HPDE6-E6E7 (cell line): ENCODE measurements at regions not wholly inside any gene's neighbourhood (a gene's known extent, or its start where the extent isn't known, plus 50 kb on each side); places are given as distances from the start of the nearest gene placed in this dataset.

Experiments
- DNase-seq: peaks from one replicate; pipeline ENCODE4 v3.0.0; 2011; ENCODE audit warnings: missing footprints; ENCODE audit errors: extremely low spot score

DNA sequence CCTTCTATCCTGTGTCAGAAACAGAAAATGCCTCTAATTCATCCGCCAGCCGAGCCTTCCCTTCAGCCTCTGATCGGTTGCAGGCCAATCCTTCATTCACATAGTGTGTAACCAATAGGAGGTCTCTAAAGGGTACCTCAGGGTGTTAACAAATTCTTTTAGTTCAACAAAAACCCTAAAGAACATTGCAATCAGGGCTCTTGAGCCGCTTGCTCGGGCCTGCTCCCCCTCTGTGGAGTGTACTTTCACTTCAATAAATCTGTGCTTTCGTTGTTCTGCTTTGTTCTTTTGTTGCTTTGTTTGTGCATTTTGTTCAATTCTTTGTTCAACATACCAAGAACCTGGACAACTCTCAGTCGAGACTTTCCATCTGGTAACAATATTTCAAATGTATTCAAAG, 366.5 kb downstream of the KCTD12 start:
- no peak for DNase-seq

DNA sequence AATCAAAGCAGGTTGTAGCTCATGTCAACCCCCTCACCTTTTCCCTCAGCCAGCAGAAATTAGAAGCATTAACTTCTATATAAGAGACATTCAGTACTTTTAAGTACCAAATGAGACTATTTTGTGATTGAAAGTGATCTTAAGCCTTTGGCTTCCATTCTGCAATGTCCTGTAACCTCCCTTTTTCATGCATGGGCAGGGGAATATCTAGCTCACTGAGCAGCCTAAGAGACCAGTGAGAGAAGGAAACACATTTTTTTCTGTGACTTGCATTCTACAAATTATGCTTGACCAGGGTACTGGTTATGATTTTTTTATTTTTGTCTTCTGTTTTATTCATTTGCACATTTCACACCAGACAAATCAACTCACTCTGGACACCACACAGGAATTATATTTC, 369.6 kb downstream of the KCTD12 start:
- DNase-seq: no peak

DNA sequence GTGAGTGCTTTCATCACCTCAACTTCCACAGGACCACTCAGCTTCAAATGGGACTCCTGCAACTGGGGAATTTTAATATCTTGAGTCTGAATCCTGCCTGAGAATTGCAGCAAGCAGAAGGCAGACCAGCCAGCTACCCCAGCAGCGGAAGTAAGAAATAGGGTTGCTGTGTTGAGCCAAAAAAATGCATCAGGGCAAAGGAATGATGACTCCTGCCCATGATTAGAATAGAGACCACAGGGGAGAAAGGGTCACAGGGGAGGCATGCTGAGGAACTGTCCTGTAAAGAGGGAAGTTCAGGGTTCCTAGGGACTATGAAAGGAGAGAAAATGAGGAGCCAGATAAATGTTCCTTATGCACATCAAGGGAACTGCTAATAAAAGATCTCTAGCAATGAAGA, 370.2 kb downstream of the KCTD12 start:
- DNase-seq: no peak

DNA sequence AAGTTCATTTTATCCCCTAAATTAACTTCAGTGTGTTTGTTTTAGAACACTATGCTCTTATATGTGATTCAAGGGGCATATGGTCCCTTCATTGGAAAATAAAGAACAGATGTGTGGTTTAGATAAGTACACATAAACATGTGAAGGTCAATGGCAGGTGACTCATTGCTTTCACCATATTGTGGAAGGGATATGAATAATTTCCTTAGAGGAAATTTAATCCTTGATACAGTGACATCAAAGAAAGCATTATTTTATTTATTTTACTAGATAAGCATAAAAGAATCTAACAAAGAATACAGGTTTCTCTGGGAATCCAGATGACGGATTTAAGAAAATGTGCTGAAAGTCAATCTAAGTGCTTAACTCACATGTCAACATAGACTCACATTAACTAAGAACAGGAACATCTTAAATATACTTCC, 373.5 kb downstream of the KCTD12 start:
- DNase-seq: peak; percentile 49

DNA sequence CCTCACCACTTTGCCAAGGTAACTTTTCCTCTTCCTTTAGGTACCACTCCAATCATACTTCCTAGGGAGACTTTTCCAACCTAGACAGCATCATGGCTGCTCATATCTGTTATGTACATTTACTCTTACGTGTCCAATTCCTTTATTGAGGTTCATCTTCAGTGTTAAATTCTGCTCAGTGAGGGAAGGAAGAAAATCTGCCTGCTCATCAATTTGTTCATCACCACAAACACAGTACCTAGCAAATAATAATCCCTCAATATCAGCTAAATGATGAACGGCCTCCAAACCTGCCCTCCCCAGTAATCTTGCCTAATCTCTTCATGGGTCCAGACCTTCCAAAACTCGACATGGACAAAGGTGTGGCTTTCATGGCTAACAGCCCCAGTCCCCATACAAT, 380.8 kb downstream of the KCTD12 start:
- no peak for DNase-seq

GRCh38 chr13:76503766-76504165, 382.4 kb downstream of the KCTD12 start:
- no peak for DNase-seq

GRCh38 chr13:76503291-76503690, 382.9 kb downstream of the KCTD12 start:
- DNase-seq: no peak

DNA sequence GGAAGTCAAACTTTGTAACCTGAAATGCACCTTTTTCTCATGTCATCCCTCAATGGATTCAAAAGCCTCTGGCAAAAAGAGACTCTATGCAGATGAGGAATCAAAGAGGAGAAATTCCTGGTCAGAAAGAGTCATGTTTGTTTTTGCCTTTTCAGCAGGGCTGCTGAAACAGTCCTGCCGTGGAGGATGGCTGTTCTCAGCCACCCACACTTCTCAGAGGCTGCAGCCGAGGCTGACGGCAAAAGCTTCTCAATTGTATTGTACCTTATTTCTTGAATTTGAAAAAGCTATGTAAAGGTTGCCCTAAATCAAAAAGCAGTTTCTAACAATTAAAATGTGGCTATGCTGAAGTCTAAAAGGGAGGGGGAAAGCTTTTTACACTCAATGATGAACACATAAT, 385.3 kb downstream of the KCTD12 start:
- DNase-seq: no peak

GRCh38 chr13:76499891-76500290, 386.3 kb downstream of the KCTD12 start:
- no peak for DNase-seq

- DNase-seq: no peak
Observed at GRCh38 chr13:76489274-76489673, 396.9 kb downstream of the KCTD12 start.

DNA sequence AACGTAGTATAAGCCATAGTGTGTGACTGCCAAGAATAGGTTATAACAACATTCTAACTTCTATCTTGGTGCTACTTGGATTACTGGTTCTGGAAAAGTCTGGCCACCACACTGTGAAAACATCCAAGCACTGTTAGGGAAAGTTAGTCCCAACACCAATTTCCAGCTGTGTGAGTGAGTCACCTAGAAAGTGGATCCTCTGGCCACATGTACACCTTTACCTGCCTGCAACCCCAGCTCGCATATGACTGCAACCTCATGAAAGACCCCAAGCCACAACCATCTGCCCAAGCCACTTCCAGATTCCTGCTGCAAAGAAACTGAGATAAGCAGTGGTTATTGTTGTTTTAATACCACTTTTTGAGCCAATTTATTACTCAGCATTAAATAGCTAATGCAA, 404.5 kb downstream of the KCTD12 start:
- no peak for DNase-seq

DNA sequence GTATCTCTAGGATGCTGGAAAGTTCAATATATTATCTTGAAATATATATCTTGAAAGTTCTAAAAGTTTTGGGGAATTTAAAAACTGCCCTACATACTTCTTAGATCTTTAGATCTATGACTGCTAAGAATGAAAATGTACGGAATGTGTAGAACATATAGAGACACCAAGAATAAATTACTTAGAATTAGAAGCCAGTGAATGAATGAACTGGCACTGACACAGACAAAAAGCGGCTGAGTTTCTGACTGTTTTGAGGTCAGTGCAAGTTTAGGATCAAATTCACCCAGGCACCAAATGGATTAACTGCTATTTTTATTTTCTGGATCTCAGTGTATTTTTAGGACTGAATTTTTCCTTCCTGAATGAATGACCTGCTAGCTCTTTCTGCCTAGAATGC, 411.2 kb downstream of the KCTD12 start:
- no peak for DNase-seq

DNA sequence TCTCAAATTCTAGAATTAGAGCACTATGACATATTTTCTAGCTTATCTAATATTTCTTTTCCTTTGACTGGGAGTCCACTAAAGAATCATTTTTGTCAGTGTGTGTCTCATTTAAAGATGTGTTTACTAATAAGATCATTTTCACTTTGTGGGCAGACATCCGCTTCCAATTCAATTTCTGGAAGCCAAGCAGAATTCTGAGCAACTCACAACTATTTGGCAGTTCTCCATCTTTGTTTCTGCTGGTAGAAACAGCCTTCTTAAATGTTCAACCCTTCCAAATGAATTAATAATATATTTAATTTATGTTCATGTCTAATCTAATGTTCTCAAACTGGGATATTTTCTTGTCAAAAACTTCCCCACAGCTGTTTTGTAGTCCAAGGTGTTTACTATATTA, 411.8 kb downstream of the KCTD12 start:
- no peak for DNase-seq

DNA sequence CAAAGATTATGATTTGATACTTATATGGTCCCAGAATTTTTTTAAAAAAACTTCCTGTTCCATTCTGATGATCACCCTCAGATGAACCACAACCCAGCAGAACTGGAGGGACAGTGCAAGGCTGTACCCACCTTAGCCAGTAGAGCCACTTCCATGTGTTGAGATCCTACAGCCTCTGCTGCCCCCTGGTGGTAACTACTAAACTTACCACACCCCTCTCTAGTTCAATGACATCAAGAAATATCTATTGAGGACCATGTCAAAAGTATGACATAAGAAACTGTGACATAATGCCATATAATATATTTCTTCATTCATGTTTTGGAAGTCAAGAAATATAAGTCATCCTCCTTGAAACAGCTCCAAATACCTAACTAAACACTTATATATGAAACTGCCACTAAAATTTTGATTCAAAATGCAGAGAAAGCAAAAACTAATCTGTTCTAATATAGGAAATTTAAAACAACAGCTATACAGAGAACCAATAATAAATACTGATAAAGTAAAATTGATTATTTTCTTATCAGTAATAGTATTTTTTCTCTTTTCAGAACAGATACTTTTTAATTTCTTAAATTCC, 412.6 kb downstream of the KCTD12 start:
- DNase-seq: peak; percentile 35

DNA sequence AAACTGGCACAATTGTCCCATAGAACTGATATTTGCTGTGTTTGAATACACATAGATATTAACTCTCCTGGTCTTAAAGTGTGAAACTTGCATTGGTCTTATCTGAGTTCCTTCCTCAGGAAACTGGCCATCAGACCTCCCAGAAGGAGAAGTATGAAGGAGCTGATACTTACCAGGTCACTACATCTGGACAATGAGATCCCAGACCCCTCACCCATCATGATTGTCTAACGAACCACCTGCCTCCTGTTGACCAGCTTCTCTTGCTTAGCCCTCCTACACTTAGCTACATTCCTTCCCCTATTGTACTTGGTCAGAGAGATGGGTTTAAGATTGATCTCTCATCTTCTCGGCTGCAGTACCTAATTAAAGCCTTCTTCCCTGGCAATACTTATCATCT, 413.3 kb downstream of the KCTD12 start:
- no peak for DNase-seq

DNA sequence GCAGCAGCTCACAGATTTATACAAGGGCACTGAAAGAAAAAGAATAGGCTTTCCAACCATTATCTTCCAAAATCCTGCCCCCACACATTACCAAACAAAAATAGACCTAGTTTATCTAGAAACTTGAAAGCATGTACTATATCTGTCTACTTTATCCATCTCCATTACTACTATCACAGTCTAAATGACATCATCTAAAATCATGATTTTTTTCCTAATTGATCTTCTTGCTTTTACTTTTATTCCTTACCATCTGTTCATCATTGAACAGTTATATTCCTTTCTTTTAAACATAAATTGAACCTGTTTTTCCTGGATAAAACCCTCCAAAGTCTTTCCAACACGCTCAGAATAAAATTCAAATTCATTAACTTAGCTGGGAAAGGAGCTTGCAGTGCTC, 414.7 kb downstream of the KCTD12 start:
- no peak for DNase-seq

DNA sequence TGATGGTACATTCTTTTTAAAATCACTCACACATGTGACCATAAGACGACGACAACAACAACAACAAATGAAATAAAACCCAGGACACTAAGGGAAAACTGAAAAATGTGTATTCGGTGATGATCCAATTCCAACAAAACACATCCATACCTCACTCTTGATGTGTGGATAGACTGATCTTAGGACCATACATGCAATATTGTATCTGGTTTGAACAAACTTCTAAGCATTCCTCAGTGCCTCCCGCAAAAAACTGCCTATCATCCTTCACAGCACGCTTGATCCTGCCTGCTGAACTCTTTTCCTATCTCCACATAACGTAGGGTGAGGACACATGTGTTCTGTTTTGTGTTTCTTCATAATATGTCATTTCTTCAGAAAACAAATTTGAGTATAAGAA, 415.2 kb downstream of the KCTD12 start:
- no peak for DNase-seq

GRCh38 chr13:76466043-76466442, 420.2 kb downstream of the KCTD12 start:
- DNase-seq: no peak

DNA sequence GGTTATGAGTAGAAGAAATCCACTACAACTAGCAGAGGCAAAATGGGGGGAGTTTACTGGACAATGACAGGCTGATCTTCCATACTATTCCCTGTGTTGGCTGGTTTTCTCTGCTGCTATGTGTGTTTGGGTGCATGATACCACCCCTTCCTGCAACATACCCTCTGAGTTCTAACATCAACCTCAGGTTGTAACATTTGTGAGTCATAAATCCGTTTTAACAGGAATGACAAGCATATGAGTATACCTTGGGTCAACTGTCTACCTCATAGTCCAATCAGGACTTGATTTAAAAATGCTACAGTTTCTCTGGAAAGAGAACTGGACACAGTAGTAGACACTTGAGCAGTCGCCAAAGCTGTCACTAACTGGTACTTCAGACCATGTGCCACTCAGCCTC, 422.9 kb downstream of the KCTD12 start:
- DNase-seq: no peak

DNA sequence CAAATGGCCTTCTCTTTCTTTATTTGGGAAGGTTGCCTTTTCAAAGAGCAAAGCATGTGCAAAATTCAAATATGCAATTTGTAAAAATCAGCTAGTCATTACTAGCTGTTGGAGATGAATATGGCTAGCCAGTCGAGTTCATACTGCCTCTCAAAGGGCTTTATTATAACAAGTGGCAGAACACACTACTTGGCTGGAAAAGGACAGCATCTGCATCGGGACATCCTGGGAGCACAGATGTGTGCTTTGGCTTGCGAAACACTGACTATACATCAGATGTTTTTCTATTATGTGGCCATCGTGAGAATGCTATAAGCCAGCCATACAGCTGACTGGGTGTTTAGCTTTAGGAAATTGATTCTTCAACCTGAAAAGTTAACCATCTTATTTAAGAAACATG, 424.2 kb downstream of the KCTD12 start:
- DNase-seq: no peak

- no peak for DNase-seq
Observed at GRCh38 chr13:76461484-76461883, 424.7 kb downstream of the KCTD12 start.

- DNase-seq: no peak
Observed at GRCh38 chr13:76459863-76460262, 426.3 kb downstream of the KCTD12 start.

DNA sequence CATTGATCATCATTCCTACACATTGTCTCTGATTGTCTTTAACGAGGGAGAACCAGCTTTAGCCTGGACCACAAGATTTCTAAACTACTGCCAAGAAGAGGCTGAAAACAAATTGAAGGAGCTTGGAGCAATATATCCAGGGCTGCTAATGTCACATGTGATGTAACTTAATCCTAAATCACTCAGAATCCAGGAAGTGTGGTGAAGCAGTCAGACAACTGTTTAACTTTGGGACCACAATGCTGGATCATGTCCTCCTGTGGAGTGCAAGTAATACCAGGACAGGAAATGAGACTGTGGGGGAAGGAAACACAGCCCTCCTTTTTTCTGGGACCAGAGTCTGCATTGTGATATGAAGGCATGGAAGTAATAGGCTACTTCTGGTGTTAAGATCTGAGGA, 430.2 kb downstream of the KCTD12 start:
- DNase-seq: no peak

- no peak for DNase-seq
Observed at GRCh38 chr13:76454991-76455390, 431.2 kb downstream of the KCTD12 start.

- no peak for DNase-seq
Observed at GRCh38 chr13:76449716-76450115, 436.5 kb downstream of the KCTD12 start.
